Mesenchymal stem cell (in vitro differentiated cells and primary cell): ENCODE measurements at regions not wholly inside any gene's neighbourhood (a gene's known extent, or its start where the extent isn't known, plus 50 kb on each side); places are given as distances from the start of the nearest gene placed in this dataset.

Source experiments
- DNase-seq: peaks from one replicate; pipeline ENCODE4 v3.0.0-alpha.2; 2013
- H2AFZ ChIP-seq: one replicate; pipeline ENCODE4 v1.6.1; 2013; ENCODE audit warnings: low read depth, mild to moderate bottlenecking, control low read depth, inconsistent platforms, low read length, moderate library complexity
- H2AK5ac ChIP-seq: 2 replicates; pipeline ENCODE4 v1.6.1; 2013; ENCODE audit warnings: low read length, moderate library complexity, mild to moderate bottlenecking, inconsistent platforms; ENCODE audit not compliant: severe bottlenecking
- H2BK120ac ChIP-seq: one replicate; pipeline ENCODE4 v1.6.1; 2013; ENCODE audit warnings: low read depth, mild to moderate bottlenecking, inconsistent platforms, low read length, moderate library complexity
- H2BK12ac ChIP-seq, 2 experiments: one replicate each; pipeline ENCODE4 v1.6.1; 2013; ENCODE audit warnings: inconsistent platforms in 2 of 2, low read length in 2 of 2, mild to moderate bottlenecking in 2 of 2, moderate library complexity in 2 of 2, control low read depth in 1 of 2
- H2BK15ac ChIP-seq: one replicate; pipeline ENCODE4 v1.6.1; 2013; ENCODE audit warnings: mild to moderate bottlenecking, low read depth, inconsistent platforms; ENCODE audit not compliant: poor library complexity, severe bottlenecking
- H2BK5ac ChIP-seq: 2 replicates; pipeline ENCODE4 v1.6.1; 2013; ENCODE audit warnings: low read depth, mild to moderate bottlenecking, low read length, control low read depth, inconsistent platforms; ENCODE audit not compliant: poor library complexity, severe bottlenecking
- H3K14ac ChIP-seq, 2 experiments: one replicate each; pipeline ENCODE4 v1.6.1; 2013; ENCODE audit warnings: inconsistent platforms in 2 of 2, low read length in 2 of 2, control low read depth in 1 of 2, mild to moderate bottlenecking in 1 of 2, moderate library complexity in 1 of 2
- H3K18ac ChIP-seq, 2 experiments: one replicate each; pipeline ENCODE4 v1.6.1; 2013; ENCODE audit warnings: inconsistent platforms in 2 of 2, low read length in 2 of 2, control low read depth in 1 of 2, low read depth in 1 of 2, mild to moderate bottlenecking in 1 of 2
- H3K23ac ChIP-seq, 2 experiments: one replicate each; pipeline ENCODE4 v1.6.1; 2013; ENCODE audit warnings: inconsistent platforms in 2 of 2, low read length in 2 of 2, mild to moderate bottlenecking in 2 of 2, moderate library complexity in 2 of 2, control low read depth in 1 of 2
- H3K27ac ChIP-seq: 2 replicates; pipeline ENCODE4 v1.5.1; 2013; ENCODE audit warnings: mild to moderate bottlenecking, moderate library complexity, low read length, control low read depth, inconsistent platforms; ENCODE audit not compliant: poor library complexity, severe bottlenecking
- H3K27me3 ChIP-seq, 2 experiments: 2 replicates each; pipeline versions ENCODE4 v1.6.1 to v1.7.0; 2013; ENCODE audit warnings: low read length in 2 of 2, mild to moderate bottlenecking in 2 of 2, moderate library complexity in 2 of 2, control low read depth in 1 of 2, inconsistent platforms in 1 of 2; ENCODE audit not compliant: control insufficient read depth in 1 of 2, insufficient read depth in 1 of 2
- H3K36me3 ChIP-seq, 2 experiments: 2 replicates each; pipeline versions ENCODE4 v1.6.1 to v1.7.0; 2013; ENCODE audit warnings: low read length in 2 of 2, control low read depth in 1 of 2, inconsistent platforms in 1 of 2, low read depth in 1 of 2, mild to moderate bottlenecking in 1 of 2; ENCODE audit not compliant: insufficient read depth in 2 of 2, control insufficient read depth in 1 of 2
- H3K4ac ChIP-seq, 2 experiments: one replicate each; pipeline ENCODE4 v1.6.1; 2013; ENCODE audit warnings: inconsistent platforms in 2 of 2, low read length in 2 of 2, mild to moderate bottlenecking in 2 of 2, moderate library complexity in 2 of 2, control low read depth in 1 of 2, low read depth in 1 of 2
- H3K4me1 ChIP-seq: 2 replicates; pipeline ENCODE4 v1.6.1; 2013; ENCODE audit warnings: low read depth, low read length, control low read depth; ENCODE audit not compliant: control insufficient read depth, insufficient read depth
- H3K4me2 ChIP-seq: 2 replicates; pipeline ENCODE4 v1.6.1; 2013; ENCODE audit warnings: low read length, mild to moderate bottlenecking, inconsistent platforms; ENCODE audit not compliant: poor library complexity, severe bottlenecking
- H3K4me3 ChIP-seq, 2 experiments: 2 replicates each; pipeline versions ENCODE4 v1.5.1 to v1.7.0; 2013; ENCODE audit warnings: low read length in 2 of 2, mild to moderate bottlenecking in 2 of 2, control low read depth in 1 of 2, low read depth in 1 of 2; ENCODE audit not compliant: insufficient read depth in 1 of 2
- H3K79me1 ChIP-seq: replicated peaks from 2 replicates; pipeline ENCODE4 v1.6.1; 2013; ENCODE audit warnings: mild to moderate bottlenecking, control low read depth, low read length, inconsistent platforms; ENCODE audit not compliant: poor library complexity, severe bottlenecking
- H3K9ac ChIP-seq: 2 replicates; pipeline ENCODE4 v1.7.0; 2013; ENCODE audit warnings: mild to moderate bottlenecking, low read length, moderate library complexity
- H3K9me3 ChIP-seq: 2 replicates; pipeline ENCODE4 v1.7.0; 2013; ENCODE audit warnings: mild to moderate bottlenecking, low read length; ENCODE audit not compliant: control insufficient read depth
- H4K8ac ChIP-seq: one replicate; pipeline ENCODE4 v1.6.1; 2013; ENCODE audit warnings: inconsistent platforms, mild to moderate bottlenecking, low read length, moderate library complexity
- H4K91ac ChIP-seq: one replicate; pipeline ENCODE4 v1.6.1; 2013; ENCODE audit warnings: mild to moderate bottlenecking, low read length, inconsistent platforms
- WGBS: methylation state at CpG from one replicate; pipeline ENCODE4 v1.1.7; 2013; ENCODE audit warnings: mixed read lengths; 5-methylcytosine and 5-hydroxymethylcytosine counted together

DNA sequence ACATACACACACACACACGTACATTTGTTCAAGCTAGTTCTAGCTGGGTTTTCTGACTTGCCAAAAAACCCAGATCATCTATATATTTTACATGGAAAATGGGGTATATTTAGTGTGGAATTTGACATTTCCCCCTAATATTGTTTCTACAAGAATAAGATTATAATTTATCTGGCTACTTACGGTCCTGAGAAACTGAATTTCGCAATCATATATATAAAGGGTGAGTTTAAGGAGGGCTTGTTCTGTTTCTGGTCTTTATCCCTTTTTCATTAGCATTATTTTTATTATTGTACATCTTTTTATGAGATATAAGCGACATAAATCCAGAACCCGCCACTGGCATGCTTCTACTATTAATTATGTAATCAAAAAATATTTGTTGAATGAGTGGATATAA lies 528.9 kb downstream of the TMX3 start:
- H4K8ac ChIP-seq, result no peak overlapping the region
- H2BK15ac ChIP-seq, result no peak overlapping the region
- H3K4ac ChIP-seq, result no peak overlapping the region
- no peak overlapping the region for H2BK5ac ChIP-seq
- H2AFZ ChIP-seq, result no peak overlapping the region
- no peak overlapping the region for H2BK12ac ChIP-seq
- WGBS, result 100% methylated on average over 1 of the region's 5 CpGs
- no peak overlapping the region for H3K27ac ChIP-seq
- H3K4me3 ChIP-seq, result no peak overlapping the region
- no peaks in the 10 kb centered on the region for H3K36me3 ChIP-seq
- no peak overlapping the region for H3K23ac ChIP-seq
- no peak overlapping the region for H3K9ac ChIP-seq
- H3K27me3 ChIP-seq, result no peaks in the 10 kb centered on the region
- no peak overlapping the region for H3K14ac ChIP-seq
- no peak overlapping the region for H3K4me2 ChIP-seq
- H3K9me3 ChIP-seq, result no peaks in the 10 kb centered on the region
- no peak overlapping the region for H3K18ac ChIP-seq
- H2AK5ac ChIP-seq, result no peak overlapping the region
- H3K79me1 ChIP-seq, result no peaks in the 10 kb centered on the region
- H3K4me1 ChIP-seq, result no peaks in the 10 kb centered on the region
- DNase-seq, result no peak
- no peak overlapping the region for H2BK120ac ChIP-seq
- no peak overlapping the region for H4K91ac ChIP-seq

DNA sequence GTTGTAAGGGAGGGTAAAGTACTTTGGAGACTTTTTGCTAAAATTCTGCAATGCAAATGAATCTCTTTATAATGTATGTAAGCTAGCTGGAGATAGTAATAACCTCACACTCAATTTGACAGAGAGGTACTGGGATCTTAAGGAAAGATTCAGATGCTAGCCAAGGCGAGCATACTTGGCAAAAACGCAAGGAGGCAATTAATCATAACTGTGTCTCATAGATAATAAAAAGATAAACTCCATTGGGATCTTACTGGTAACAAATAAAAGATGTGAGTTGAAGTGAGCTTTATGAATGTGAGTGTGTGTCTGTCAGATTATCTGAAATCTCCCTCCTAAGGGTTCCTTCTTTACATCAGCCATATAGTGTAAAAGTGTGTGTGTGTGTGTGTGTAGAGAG lies 533.0 kb downstream of the TMX3 start:
- H3K36me3 ChIP-seq, result no peaks in the 10 kb centered on the region
- no peaks in the 10 kb centered on the region for H3K4me1 ChIP-seq
- H3K9ac ChIP-seq, result no peak overlapping the region
- no peak overlapping the region for H3K4ac ChIP-seq
- no peak overlapping the region for H3K23ac ChIP-seq
- H4K91ac ChIP-seq, result no peak overlapping the region
- H3K27ac ChIP-seq, result no peak overlapping the region
- H3K9me3 ChIP-seq, result no peaks in the 10 kb centered on the region
- H2BK120ac ChIP-seq, result no peak overlapping the region
- H3K14ac ChIP-seq, result no peak overlapping the region
- H2BK15ac ChIP-seq, result no peak overlapping the region
- H3K18ac ChIP-seq, result no peak overlapping the region
- no peak overlapping the region for H2BK5ac ChIP-seq
- no peak overlapping the region for H2AFZ ChIP-seq
- H4K8ac ChIP-seq, result no peak overlapping the region
- H2BK12ac ChIP-seq, result no peak overlapping the region
- no peak for DNase-seq
- H3K4me2 ChIP-seq, result no peak overlapping the region
- no peaks in the 10 kb centered on the region for H3K27me3 ChIP-seq
- no peak overlapping the region for H2AK5ac ChIP-seq
- no CpG with 5 or more reads among the region's 2 CpGs for WGBS
- H3K79me1 ChIP-seq, result no peaks in the 10 kb centered on the region
- no peak overlapping the region for H3K4me3 ChIP-seq

DNA sequence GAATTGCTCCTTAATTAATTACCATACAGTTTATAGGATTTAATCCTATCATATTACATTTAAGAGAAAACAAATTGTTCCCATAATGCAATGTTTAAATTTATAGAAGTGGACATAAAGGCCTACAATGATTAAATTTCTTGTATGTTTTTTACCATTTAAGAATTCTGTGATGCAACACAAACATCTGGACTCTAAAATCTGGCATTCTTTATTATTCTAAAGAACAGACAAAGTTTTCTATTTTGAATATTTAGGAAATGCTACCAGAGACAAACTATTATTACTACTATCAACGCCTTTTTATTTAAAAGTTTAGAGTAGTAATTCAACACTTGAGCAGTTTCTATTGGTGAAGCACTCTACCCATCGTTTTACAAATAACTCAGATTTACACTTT lies 535.1 kb downstream of the TMX3 start:
- Histone ChIP-seq H4K8ac (no peak overlapping the region), H4K91ac (no peak overlapping the region), H2AK5ac (no peak overlapping the region), H3K4me2 (no peak overlapping the region), H3K23ac (no peak overlapping the region), H3K27ac (no peak overlapping the region), H3K4me3 (no peak overlapping the region), H2BK120ac (no peak overlapping the region), H3K14ac (no peak overlapping the region), H3K36me3 (no peaks in the 10 kb centered on the region), H3K9ac (no peak overlapping the region), H2BK5ac (no peak overlapping the region), H3K4me1 (no peaks in the 10 kb centered on the region), H3K79me1 (no peaks in the 10 kb centered on the region), H3K4ac (no peak overlapping the region), H3K9me3 (no peaks in the 10 kb centered on the region), H3K18ac (no peak overlapping the region), H2BK15ac (no peak overlapping the region), H2AFZ (no peak overlapping the region), H2BK12ac (no peak overlapping the region), H3K27me3 (no peaks in the 10 kb centered on the region)
- no peak for DNase-seq
- 100% methylated on average over 2 of the region's 2 CpGs for WGBS

DNA sequence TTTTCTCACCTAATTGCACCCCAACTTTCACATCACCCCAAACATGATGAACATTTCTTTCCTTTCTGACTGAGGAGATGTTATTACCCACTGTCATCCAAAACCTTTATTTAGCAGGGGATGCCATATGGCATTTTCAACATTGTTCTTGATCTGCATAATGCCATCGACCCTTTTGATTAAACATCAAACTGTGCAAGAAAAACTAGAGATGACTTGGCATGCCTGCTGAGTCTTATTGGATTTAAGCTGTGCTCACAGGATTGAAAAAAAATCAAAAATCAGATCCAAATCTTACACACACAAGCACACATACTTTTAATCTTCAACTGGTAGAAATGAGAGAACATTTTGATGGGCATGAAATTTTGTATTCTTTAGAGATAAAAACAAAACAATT lies 536.0 kb downstream of the TMX3 start:
- Histone ChIP-seq H2BK12ac (peak overlapping the region in 1 of 2 experiments; percentile 63), H3K4me1 (no peaks in the 10 kb centered on the region), H2BK5ac (no peak overlapping the region), H3K79me1 (no peaks in the 10 kb centered on the region), H2AFZ (no peak overlapping the region), H3K4ac (no peak overlapping the region), H3K27ac (no peak overlapping the region), H3K18ac (peak overlapping the region in 1 of 2 experiments; percentile 16), H3K27me3 (no peaks in the 10 kb centered on the region), H2BK15ac (no peak overlapping the region), H4K8ac (no peak overlapping the region), H2BK120ac (no peak overlapping the region), H3K4me3 (no peak overlapping the region), H2AK5ac (no peak overlapping the region), H3K9me3 (peaks cover 4% of the 10 kb centered on the region), H3K36me3 (no peaks in the 10 kb centered on the region), H3K23ac (no peak overlapping the region), H3K4me2 (no peak overlapping the region), H3K14ac (no peak overlapping the region), H3K9ac (no peak overlapping the region), H4K91ac (no peak overlapping the region)
- peak; percentile 0 for DNase-seq
- no CpG with 5 or more reads among the region's 1 CpG for WGBS
